ENCODE measurements at regions not wholly inside any gene's neighbourhood (a gene's known extent, or its start where the extent isn't known, plus 50 kb on each side); places are given as distances from the start of the nearest gene placed in this dataset.
"Not testable (repeated sequence)": the region's sequence is repeated elsewhere in the genome, so short reads cannot be mapped to it uniquely, and the experiment has no call there.

- TF ChIP-seq POLR2AphosphoS5 (IDR thresholded peaks at IDR 0.05), result no peak
- TF ChIP-seq POLR2A (IDR thresholded peaks at IDR 0.05), result no peak
- TF ChIP-seq CTCF (IDR thresholded peaks at IDR 0.05), result no peak
- H3K27ac ChIP-seq, result no peak overlapping the region
- H3K9me3 ChIP-seq, result no peaks in the 10 kb centered on the region
- intact Hi-C loops (cut with DNase I), result no loop called here
- no peak for DNase-seq (ENCODE audit: low spot score)
- no peaks in the 10 kb centered on the region for H3K27me3 ChIP-seq (replicated peaks; ENCODE audit: insufficient read depth)
- H3K36me3 ChIP-seq, result no peaks in the 10 kb centered on the region
- H3K4me1 ChIP-seq (replicated peaks), result no peaks in the 10 kb centered on the region
- H3K4me3 ChIP-seq, result no peak overlapping the region
- 87% methylated on average over 12 of the region's 13 CpGs for WGBS
These were observed 190.3 kb downstream of the BANP start for GRCh38 chr16:88141580-88141979.

DNA sequence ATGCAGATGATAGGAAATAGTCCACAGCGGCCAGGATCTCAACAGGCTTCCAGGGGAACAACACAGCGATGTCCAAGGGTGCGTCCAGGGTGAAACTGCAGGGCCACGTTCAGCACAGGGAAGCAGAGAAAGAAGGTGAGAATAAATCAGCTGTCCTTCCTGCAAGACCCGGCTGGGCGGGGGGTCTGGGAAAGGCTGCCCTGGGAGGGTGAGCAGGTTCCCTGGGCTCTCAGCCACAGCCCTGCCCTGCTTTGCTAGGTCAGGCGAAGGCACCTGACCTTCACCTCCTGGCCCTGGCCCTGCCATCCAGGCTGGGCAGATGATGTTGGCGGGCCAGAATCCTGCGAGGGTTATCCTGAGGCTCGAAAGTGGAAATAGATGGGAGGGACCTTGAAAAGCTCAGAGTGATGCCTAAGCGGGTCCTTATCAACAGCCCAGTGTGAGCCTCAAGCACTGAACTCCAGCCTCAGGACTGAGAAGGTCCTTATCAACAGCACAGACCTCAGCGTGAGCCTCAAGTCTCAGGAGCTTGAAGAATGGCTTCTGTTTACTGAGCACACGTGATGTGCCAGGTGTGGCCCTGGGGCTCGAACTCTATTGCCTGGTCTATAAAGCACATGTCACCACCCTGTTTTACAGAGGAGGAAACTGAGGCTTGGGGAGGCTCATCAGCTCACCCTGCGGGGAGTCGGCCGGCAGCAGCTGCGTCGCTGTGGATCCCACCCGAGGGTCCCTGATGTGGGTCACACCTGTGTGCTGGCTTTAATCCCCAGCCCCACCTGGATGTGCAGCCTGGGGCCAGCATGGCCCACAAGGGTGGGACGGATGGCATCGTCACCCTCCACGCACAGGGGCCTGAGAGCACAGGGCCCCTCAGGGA lies 191.1 kb downstream of the BANP start:
- H3K27ac ChIP-seq; H3K9me3 ChIP-seq; intact Hi-C loops (cut with DNase I); H3K4me3 ChIP-seq; DNase-seq (ENCODE audit: low spot score); H3K36me3 ChIP-seq; H3K4me1 ChIP-seq (replicated peaks); H3K27me3 ChIP-seq (replicated peaks; ENCODE audit: insufficient read depth): not testable (repeated sequence)
- 94% methylated on average over 22 of the region's 23 CpGs for WGBS

- 44% methylated on average over 39 of the region's 39 CpGs for WGBS
These were observed 192.1 kb downstream of the BANP start for GRCh38 chr16:88143122-88144027.

GRCh38 chr16:88144028-88144511 lies 192.8 kb downstream of the BANP start:
- H3K4me1 ChIP-seq (replicated peaks), result no peaks in the 10 kb centered on the region
- intact Hi-C loops (cut with DNase I), result no loop called here
- H3K9me3 ChIP-seq, result no peaks in the 10 kb centered on the region
- H3K4me3 ChIP-seq, result no peak overlapping the region
- TF ChIP-seq CTCF (IDR thresholded peaks at IDR 0.05), result no peak
- DNase-seq (ENCODE audit: low spot score), result no peak
- no peaks in the 10 kb centered on the region for H3K27me3 ChIP-seq (replicated peaks; ENCODE audit: insufficient read depth)
- 32% methylated on average over 20 of the region's 21 CpGs for WGBS
- H3K36me3 ChIP-seq, result no peaks in the 10 kb centered on the region
- H3K27ac ChIP-seq, result no peak overlapping the region

More at GRCh38 chr16:88143122-88144027, 192.1 kb downstream of the BANP start:
- H3K9me3 ChIP-seq; H3K4me1 ChIP-seq (replicated peaks); H3K27ac ChIP-seq; H3K4me3 ChIP-seq; H3K27me3 ChIP-seq (replicated peaks; ENCODE audit: insufficient read depth); H3K36me3 ChIP-seq; intact Hi-C loops (cut with DNase I); DNase-seq (ENCODE audit: low spot score): not testable (repeated sequence)

- H3K36me3 ChIP-seq; H3K27ac ChIP-seq; H3K4me1 ChIP-seq (replicated peaks); H3K4me3 ChIP-seq; H3K27me3 ChIP-seq (replicated peaks; ENCODE audit: insufficient read depth); intact Hi-C loops (cut with DNase I); DNase-seq (ENCODE audit: low spot score); H3K9me3 ChIP-seq: not testable (repeated sequence)
- WGBS, result 82% methylated on average over 13 of the region's 13 CpGs
These were observed 194.1 kb downstream of the BANP start for GRCh38 chr16:88145376-88145775.

DNA sequence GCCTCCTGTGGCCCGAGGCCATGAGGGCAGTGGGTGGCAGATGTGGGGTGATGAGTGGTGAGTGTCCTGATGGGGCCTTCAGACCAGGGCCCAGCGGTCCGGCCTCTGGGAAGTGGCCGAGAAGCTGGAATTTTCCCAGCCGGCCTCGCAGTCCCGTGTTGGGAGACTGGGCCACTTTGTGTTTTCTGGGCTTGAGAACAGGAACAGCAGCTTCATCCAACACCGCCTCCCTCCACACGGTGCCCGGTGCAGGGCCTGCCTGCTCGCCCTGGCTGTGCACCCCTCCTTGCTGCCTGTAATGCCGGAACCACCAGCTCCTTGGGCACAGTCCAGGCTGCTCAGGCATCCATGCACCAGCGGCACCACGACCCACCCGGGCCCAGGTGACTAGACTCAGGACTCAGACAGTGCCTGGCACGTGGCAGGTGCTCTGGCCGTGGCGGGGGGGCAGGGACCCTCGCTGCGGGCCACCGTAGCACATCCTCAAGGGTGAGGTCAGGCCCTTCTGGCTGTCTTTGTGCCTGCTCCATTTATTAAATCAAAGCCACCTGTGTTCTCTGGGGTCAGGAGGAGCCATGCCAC lies 194.7 kb downstream of the BANP start:
- H3K27me3 ChIP-seq (replicated peaks; ENCODE audit: insufficient read depth); H3K4me1 ChIP-seq (replicated peaks); DNase-seq (ENCODE audit: low spot score); H3K36me3 ChIP-seq; H3K27ac ChIP-seq; H3K4me3 ChIP-seq; intact Hi-C loops (cut with DNase I); H3K9me3 ChIP-seq: not testable (repeated sequence)
- WGBS, result 77% methylated on average over 21 of the region's 21 CpGs

- H3K27me3 ChIP-seq (replicated peaks; ENCODE audit: insufficient read depth); H3K4me1 ChIP-seq (replicated peaks); intact Hi-C loops (cut with DNase I); H3K27ac ChIP-seq; H3K9me3 ChIP-seq; H3K4me3 ChIP-seq; DNase-seq (ENCODE audit: low spot score); H3K36me3 ChIP-seq: not testable (repeated sequence)
- WGBS, result 87% methylated on average over 16 of the region's 16 CpGs
These were observed 196.8 kb downstream of the BANP start for GRCh38 chr16:88148078-88148477.

GRCh38 chr16:88148682-88149081 lies 197.4 kb downstream of the BANP start:
- intact Hi-C loops (cut with DNase I); H3K27me3 ChIP-seq (replicated peaks; ENCODE audit: insufficient read depth); H3K36me3 ChIP-seq; H3K9me3 ChIP-seq; H3K4me3 ChIP-seq; DNase-seq (ENCODE audit: low spot score); H3K4me1 ChIP-seq (replicated peaks); H3K27ac ChIP-seq: not testable (repeated sequence)
- WGBS, result 90% methylated on average over 11 of the region's 11 CpGs

DNA sequence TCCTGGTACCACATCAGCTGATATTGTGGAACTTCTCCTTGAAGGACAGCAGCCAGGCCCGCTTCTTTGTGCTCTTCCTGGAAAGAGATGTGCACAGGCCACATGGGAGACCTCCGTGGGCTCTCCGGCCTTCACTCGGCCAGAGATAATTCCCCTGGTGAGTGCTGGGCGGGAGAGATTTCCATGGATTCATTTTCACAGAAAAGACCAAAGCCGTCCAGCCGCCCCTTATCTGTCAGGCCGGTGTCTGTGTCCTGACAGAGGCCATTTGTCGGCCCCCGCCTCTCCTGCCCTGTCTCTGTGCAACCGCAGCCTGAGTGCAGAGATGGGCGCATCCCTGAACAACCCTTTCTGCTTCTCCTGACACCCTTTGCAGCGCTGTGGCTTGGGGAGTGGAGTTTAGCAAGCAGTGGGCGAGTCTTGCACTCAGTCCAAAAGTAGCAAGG lies 197.9 kb downstream of the BANP start:
- H3K9me3 ChIP-seq; H3K36me3 ChIP-seq; H3K4me1 ChIP-seq (replicated peaks); H3K4me3 ChIP-seq; H3K27me3 ChIP-seq (replicated peaks; ENCODE audit: insufficient read depth); H3K27ac ChIP-seq; DNase-seq (ENCODE audit: low spot score); intact Hi-C loops (cut with DNase I): not testable (repeated sequence)
- 94% methylated on average over 13 of the region's 14 CpGs for WGBS

Data from prostate gland (tissue), 2 donors.